Testis (tissue), 2 donors: ENCODE measurements at regions not wholly inside any gene's neighbourhood (a gene's known extent, or its start where the extent isn't known, plus 50 kb on each side); places are given as distances from the start of the nearest gene placed in this dataset.

Source experiments
- POLR2A ChIP-seq: fragments of 450-650 bp; IDR thresholded peaks from one replicate; pipeline ENCODE4 v1.6.1; 2017; ENCODE audit warnings: antibody characterized with exemption, mild to moderate bottlenecking, moderate library complexity
- TF ChIP-seq, protein P1 (sequence below), 3 experiments: fragments of 450-650 bp in 2 of 3; fragments of 200-600 bp in 1 of 3; sonication (generic) in 1 of 3; IDR thresholded peaks; one replicate each; pipeline ENCODE4 v1.5.1; 2016 to 2019; ENCODE audit warnings: antibody characterized with exemption in 3 of 3, mild to moderate bottlenecking in 2 of 3, moderate library complexity in 1 of 3

DNA sequence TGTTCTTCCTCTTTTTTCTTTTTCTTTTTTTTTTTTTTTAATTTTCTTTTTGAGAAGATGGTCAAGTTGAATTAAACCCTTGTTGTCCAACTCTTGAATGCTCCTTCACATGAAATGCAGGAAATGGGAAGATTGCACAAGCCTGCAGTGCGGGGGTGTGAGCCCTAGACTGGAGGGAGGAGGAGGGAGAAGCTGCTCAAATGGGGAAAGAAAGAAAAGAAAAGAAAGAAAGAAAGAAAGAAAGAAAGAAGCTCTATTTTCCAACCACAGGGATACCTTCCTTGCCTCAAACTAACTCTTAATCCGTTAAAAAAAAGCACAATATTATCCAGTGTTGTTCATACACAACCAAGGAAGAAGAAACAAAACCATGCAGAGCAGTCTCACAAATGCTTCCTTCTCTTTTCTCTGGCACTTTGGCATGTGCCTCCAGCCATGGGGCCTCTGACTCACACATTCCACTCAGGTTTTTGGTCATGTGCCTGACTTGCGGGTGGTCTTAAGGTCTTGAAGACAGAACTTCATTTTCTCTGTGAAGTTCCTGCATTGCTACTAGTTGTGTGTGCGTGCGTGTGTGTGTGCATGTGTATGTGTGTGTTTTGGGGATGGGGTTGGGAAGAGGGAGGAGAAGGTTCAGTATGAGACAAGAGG lies 276.1 kb downstream of the RPS6KC1 start:
- no peak for TF ChIP-seq POLR2A
- TF ChIP-seq, protein P1, sequence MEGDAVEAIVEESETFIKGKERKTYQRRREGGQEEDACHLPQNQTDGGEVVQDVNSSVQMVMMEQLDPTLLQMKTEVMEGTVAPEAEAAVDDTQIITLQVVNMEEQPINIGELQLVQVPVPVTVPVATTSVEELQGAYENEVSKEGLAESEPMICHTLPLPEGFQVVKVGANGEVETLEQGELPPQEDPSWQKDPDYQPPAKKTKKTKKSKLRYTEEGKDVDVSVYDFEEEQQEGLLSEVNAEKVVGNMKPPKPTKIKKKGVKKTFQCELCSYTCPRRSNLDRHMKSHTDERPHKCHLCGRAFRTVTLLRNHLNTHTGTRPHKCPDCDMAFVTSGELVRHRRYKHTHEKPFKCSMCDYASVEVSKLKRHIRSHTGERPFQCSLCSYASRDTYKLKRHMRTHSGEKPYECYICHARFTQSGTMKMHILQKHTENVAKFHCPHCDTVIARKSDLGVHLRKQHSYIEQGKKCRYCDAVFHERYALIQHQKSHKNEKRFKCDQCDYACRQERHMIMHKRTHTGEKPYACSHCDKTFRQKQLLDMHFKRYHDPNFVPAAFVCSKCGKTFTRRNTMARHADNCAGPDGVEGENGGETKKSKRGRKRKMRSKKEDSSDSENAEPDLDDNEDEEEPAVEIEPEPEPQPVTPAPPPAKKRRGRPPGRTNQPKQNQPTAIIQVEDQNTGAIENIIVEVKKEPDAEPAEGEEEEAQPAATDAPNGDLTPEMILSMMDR (IDR thresholded peaks at IDR 0.05) = no peak
